ENCODE measurements at regions not wholly inside any gene's neighbourhood (a gene's known extent, or its start where the extent isn't known, plus 50 kb on each side); places are given as distances from the start of the nearest gene placed in this dataset.

- DNase-seq (ENCODE audit: low read depth in 2 of 2, low spot score in 1 of 2): no peak
These were observed 103.8 kb downstream of the TNFSF18 start for GRCh38 chr1:172946814-172947507.

DNA sequence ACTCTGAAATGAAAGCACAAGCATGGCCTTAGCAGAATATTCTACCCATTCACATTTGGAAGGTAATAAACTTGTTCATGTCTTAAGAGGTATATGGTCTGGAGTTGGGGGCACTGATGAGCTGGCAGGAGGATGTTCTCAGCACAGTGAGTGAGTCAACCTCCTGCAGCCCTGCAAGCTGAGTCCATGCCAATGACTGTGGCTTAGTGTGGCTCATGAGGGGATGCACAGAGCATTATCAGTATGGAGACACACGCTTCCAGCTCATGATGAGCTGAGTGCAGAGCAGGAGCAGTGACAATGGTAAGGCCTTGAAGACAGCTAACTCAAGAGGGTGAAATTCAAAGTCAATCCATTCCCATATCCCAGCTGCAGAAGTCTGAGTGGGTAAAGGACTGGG is 102.3 kb downstream of the TNFSF18 start:
- peak in 1 of 2 donors; percentile 9 for DNase-seq (ENCODE audit: low read depth in 2 of 2, low spot score in 1 of 2)

- DNase-seq (ENCODE audit: low read depth in 2 of 2, low spot score in 1 of 2): no peak
These were observed 101.6 kb downstream of the TNFSF18 start for GRCh38 chr1:172949096-172949495.

DNA sequence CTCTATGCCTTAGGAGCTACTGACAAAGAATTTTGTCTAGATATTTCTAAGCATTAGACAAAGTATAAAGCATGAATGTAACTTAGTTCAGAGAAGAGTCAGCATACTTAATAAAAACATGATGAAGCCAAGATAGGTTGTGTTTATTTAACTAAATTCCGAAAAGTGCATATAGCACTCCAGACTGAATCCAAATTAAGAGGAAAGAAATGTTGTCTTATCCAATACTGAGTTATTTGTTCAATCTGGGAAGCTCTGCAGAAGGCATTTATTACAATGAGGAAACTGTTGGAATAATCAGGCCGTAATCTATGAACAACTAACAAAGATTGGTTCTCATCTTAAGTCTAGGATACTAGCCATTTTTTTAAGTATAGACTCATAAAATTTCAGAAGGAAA is 100.2 kb downstream of the TNFSF18 start:
- DNase-seq (ENCODE audit: low read depth in 2 of 2, low spot score in 1 of 2): no peak

GRCh38 chr1:172951730-172952365 is 98.9 kb downstream of the TNFSF18 start:
- no peak for DNase-seq (ENCODE audit: low read depth in 2 of 2, low spot score in 1 of 2)

GRCh38 chr1:172952516-172952915 is 98.2 kb downstream of the TNFSF18 start:
- no peak for DNase-seq (ENCODE audit: low read depth in 2 of 2, low spot score in 1 of 2)

- no peak for DNase-seq (ENCODE audit: low read depth in 2 of 2, low spot score in 1 of 2)
These were observed 96.1 kb downstream of the TNFSF18 start for GRCh38 chr1:172954476-172955150.

GRCh38 chr1:172955161-172955815 is 95.5 kb downstream of the TNFSF18 start:
- no peak for DNase-seq (ENCODE audit: low read depth in 2 of 2, low spot score in 1 of 2)

GRCh38 chr1:172956871-172957270 is 93.9 kb downstream of the TNFSF18 start:
- no peak for DNase-seq (ENCODE audit: low read depth in 2 of 2, low spot score in 1 of 2)

DNA sequence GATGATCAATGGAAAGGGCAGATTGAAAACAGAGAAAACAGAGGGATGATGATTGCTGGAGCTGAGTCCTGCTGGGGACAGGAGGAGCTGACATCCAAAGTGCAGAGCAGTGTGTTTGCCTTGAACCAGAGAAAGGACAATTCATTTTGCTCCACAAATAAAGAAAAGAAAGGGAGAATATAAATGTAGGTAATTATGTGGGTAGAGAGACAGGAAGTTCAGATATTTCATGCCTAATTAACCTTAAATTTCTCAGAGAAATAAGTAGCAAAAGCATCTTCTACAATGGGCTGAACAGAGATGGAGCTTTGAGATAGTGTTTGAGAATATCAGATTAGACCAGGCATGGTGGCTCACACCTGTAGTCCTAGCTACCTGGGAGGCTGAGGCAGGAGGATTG is 93.2 kb downstream of the TNFSF18 start:
- DNase-seq (ENCODE audit: low read depth in 2 of 2, low spot score in 1 of 2): no peak

GRCh38 chr1:172959571-172959970 is 91.2 kb downstream of the TNFSF18 start:
- DNase-seq (ENCODE audit: low read depth in 2 of 2, low spot score in 1 of 2): no peak

- no peak for DNase-seq (ENCODE audit: low read depth in 2 of 2, low spot score in 1 of 2)
These were observed 90.7 kb downstream of the TNFSF18 start for GRCh38 chr1:172960019-172960418.

- no peak for DNase-seq (ENCODE audit: low read depth in 2 of 2, low spot score in 1 of 2)
These were observed 90.1 kb downstream of the TNFSF18 start for GRCh38 chr1:172960454-172961208.

DNA sequence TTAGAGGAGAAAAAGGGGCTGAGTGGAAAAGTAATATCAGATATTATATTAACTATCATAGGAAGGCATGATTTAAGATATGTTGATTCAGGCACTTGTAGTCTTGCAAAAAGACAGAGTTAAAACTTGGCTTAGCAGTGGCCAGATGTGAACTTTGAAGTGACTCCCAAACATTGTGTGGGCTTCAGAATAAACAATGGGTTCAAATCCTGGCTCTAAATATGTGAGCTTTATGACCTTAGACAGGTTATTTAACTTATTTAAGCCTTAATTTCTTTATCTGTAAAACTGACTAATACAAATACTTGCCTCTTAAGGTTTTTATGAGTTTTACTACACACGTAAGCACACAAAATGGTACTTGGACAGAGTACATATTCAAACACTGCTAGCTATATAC is 85.9 kb downstream of the TNFSF18 start:
- no peak for DNase-seq (ENCODE audit: low read depth in 2 of 2, low spot score in 1 of 2)

GRCh38 chr1:172966844-172967540 is 83.7 kb downstream of the TNFSF18 start:
- DNase-seq (ENCODE audit: low read depth in 2 of 2, low spot score in 1 of 2): no peak

- no peak for DNase-seq (ENCODE audit: low read depth in 2 of 2, low spot score in 1 of 2)
These were observed 82.8 kb downstream of the TNFSF18 start for GRCh38 chr1:172967936-172968335.

- DNase-seq (ENCODE audit: low read depth in 2 of 2, low spot score in 1 of 2): no peak
These were observed 81.1 kb downstream of the TNFSF18 start for GRCh38 chr1:172969611-172970010.

DNA sequence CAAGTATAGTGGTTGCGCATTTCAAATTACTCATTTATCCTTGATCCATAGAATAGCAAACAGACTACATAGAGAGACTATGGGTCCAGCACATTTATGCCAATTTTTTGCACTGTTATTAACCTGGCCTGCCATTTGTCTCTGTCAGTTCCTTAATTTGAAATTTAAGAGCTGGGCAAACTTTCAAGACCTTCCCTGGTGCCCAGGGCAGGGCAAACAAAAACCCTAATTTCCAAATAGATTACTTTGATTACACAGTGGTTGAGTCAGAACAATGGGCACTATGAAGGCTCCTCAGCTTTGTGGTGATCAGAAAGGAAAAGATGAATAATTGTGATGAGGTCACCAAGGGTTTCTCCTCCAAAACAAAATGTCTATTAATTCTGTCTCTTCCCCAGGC is 80.6 kb downstream of the TNFSF18 start:
- DNase-seq (ENCODE audit: low read depth in 2 of 2, low spot score in 1 of 2): no peak

DNA sequence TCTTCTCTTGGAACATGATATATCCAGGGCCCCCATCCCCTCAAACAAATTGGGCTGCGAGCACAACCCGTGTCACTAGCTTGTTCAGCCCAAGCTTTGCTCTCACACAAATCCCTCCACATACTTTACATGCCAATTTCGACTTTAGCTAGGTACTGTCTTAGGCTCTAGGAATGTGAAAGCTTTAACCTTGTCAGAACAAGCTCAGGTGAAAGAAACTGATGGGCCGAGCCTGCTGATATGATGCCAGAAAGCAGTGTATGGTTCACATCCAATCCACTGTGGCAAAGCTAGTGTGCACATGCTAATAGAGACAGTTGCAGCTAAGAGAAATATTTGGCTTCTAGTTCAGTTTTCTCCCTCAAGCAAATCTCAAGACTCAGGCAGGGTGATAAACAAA is 79.5 kb downstream of the TNFSF18 start:
- DNase-seq (ENCODE audit: low read depth in 2 of 2, low spot score in 1 of 2): no peak

- no peak for DNase-seq (ENCODE audit: low read depth in 2 of 2, low spot score in 1 of 2)
These were observed 78.5 kb downstream of the TNFSF18 start for GRCh38 chr1:172972258-172972657.

- no peak for DNase-seq (ENCODE audit: low read depth in 2 of 2, low spot score in 1 of 2)
These were observed 77.3 kb downstream of the TNFSF18 start for GRCh38 chr1:172973424-172973823.
